T47D (cell line): ENCODE measurements at regions not wholly inside any gene's neighbourhood (a gene's known extent, or its start where the extent isn't known, plus 50 kb on each side); places are given as distances from the start of the nearest gene placed in this dataset.

Experiments used
- DNase-seq, 2 experiments: peaks; one replicate each; pipeline versions ENCODE4 v3.0.0 to v3.0.0-alpha.2; 2011 to 2012; ENCODE audit warnings: low read depth in 1 of 2, low spot score in 1 of 2
- JUND ChIP-seq: IDR thresholded peaks from 2 replicates; pipeline ENCODE4 v1.6.1; 2012; ENCODE audit warnings: low read depth
- in situ Hi-C: cut with HindIII; loops from 2 replicates; pipeline ENCODE4 v1.10.0; 2016; ENCODE audit warnings: low sequenced_read_pairs, low pct_unique_long_range_greater_than_20kb

DNA sequence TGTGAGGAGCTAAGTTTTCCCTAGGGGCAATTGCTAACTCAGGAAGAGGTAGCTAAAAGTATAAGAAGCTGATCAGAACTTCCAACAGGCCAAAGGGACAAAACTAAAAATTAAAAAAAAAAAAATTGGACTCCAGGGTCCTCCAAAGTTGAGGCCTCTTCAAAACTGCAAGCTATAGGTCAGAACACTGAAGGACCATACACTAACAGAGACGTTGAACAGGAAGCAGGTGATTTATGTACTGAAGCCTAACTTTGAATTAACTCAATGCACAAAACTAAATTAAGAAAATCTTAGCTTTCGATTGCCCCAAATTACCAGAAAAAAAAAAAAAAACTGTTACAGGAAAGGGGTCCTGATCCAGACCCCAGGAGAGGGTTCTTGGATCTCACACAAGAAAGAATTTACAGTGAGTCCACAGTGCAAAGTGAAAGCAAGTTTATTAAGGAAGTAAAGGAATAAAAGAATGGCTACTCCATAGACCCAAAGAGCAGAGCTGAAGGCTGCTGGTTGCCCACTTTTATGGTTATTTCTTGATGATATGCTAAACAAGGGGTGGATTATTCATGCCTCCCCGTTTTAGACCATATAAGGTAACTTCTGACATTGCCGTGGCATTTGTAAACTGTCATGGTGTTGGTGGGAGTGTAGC is 442.8 kb upstream of the NECTIN3 start:
- in situ Hi-C loops: no loop called here
- no peak for DNase-seq
- TF ChIP-seq JUND: no peak

DNA sequence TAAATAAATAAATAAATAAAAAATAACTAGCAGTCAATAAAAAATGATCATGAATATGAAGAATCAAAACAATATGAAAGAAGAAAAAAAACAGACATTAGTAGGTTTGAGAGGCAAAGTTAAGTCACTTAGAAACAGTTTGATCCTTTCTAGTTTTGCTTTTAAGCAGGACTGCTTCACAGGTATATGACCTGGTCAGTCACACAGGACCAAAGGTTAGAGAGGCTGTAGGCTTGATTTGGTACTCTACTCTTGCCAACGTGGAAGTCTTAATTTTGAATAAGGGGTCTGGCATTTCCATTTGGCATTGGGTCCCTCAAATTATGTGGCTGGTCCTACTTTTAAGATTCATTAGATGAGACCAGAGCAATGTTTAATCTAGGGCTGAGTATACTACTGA is 441.7 kb upstream of the NECTIN3 start:
- DNase-seq: no peak
- in situ Hi-C loops: no loop called here

DNA sequence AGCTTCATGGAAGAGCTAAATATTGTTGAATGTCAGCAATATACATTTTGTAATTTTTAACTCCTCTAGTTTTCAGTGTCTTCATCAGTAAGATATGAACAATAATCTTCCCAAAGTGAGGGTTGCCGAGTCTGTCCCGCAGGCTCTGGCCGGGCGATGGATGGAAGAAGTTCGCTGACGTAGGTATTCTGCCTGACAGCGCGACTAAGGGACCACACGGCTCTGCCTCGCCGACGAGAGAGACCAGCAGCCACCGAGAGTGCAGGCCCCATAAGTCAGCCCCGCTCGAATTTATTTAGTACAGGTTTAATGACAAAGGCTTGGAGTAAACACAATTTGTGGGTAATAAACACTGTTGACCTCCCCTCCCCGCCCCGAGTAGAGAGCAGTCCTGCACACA is 427.4 kb upstream of the NECTIN3 start:
- no peak for DNase-seq
- TF ChIP-seq JUND: no peak
- in situ Hi-C loops: no loop called here

More for the DNA sequence above, 441.7 kb upstream of the NECTIN3 start:
- no peak for TF ChIP-seq JUND

DNA sequence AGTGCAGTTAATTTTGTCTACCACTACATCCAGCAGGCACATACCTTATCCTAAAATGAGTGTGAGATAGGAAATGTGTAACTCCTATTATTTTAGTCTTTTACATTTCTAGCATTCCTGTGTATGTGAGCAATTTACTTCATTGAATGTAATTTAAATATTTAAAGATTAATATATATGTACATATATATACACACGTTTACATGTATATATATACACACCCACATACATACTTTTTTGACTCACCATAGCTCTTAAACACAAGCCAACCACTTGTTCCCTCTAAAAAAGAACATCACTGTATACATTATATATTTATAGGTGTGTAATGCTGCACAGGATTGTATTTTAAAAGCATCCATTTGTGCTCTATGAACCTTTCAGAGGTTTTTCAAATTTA is 425.6 kb upstream of the NECTIN3 start:
- DNase-seq: no peak
- TF ChIP-seq JUND: no peak
- in situ Hi-C loops: no loop called here

DNA sequence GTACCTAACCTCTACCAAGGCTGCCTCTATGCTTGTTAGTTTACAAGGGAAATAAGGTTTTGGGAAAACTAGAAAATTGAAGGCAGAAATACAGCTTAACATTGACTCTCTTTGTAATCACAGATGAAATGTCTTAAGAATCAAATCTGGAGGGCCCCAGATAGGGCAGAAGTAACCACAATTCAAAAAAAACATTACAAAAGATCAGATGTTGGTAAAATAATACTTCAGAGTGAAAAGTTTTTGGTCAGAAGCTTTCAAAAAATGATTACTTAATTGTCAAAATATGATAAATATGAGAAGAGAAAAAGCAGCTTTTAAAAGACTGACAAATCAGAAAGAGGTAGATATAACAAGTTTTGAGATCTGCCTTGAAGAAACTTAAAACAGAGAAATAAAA is 425.1 kb upstream of the NECTIN3 start:
- in situ Hi-C loops: no loop called here

GRCh38 chr3:110647586-110647985 is 424.0 kb upstream of the NECTIN3 start:
- no peak for TF ChIP-seq JUND
- in situ Hi-C loops: no loop called here
- DNase-seq: no peak

More for the DNA sequence above, 425.1 kb upstream of the NECTIN3 start:
- no peak for TF ChIP-seq JUND
- no peak for DNase-seq

GRCh38 chr3:110650741-110651140 is 420.9 kb upstream of the NECTIN3 start:
- TF ChIP-seq JUND: no peak
- no peak for DNase-seq
- in situ Hi-C loops: no loop called here

GRCh38 chr3:110654843-110655502 is 416.6 kb upstream of the NECTIN3 start:
- no peak for TF ChIP-seq JUND
- in situ Hi-C loops: no loop called here
- no peak for DNase-seq

DNA sequence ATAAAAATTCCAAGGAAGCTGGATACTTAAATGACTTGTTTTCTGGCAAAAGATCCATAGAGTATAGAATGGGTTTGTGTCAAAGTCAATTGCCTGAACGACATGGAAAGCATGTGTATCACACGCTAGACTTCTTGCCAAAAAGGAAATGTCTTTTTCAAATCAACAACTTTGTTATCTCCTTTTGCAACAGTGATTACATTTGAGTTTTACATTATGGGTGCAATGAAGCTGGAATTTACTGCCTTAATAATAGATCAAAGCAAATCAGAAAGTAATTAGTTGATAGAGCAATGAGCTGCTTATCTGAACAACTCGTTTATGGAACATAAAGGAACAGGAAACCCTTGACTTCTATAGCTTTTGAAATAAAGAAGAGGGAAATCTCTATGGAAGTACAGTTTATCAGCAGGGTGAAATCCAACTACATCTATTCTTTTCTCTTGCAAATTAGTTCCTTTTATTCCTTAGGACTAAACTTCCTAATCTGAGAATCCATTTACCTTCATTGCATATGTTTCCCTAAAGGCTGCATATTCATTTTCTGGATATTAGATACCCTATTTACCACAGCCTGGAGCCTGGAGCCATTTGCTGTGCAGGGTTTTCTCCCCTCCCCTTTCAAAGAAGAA is 415.1 kb upstream of the NECTIN3 start:
- TF ChIP-seq JUND: no peak
- no peak for DNase-seq
- in situ Hi-C loops: no loop called here

- in situ Hi-C loops: no loop called here
- no peak for DNase-seq
- no peak for TF ChIP-seq JUND
These were observed 407.5 kb upstream of the NECTIN3 start for GRCh38 chr3:110664148-110664547.

DNA sequence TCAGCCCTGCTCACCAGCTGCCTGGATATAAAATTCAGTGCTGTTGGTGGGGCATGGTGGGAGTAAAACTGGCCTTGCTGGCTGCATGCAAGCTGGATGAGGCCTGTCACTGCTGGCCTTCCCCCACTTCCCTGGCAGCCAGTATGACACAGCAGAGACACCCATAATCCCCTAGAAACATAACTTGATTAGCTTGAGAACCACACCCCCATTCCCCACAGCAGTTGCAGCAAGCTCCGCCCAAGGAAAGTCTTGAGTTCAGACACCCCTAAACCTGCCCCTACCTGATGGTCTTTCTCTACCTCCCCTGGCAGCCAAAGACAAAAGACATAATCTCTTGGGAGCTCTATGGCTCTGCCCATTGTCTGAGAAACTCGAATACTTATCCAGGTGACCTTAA is 405.1 kb upstream of the NECTIN3 start:
- no peak for TF ChIP-seq JUND
- in situ Hi-C loops: no loop called here
- DNase-seq: no peak

DNA sequence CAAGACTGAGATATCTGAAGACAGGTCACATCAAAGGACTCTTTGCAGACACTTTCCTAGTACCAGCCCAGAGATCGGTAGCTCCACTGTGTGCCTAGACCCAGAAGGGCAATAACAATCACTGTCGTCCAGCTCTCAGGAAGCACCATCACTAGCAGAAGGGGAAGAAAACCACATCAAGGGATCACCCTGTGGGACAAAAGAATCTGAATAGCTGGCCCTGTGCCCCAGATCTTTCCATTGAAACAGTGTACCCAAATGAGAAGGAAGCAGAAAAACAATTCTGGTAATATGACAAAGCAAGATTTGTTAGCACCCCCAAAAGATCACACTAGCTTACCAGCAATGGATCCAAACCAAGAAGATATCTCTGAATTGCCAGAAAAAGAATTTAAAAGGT is 404.4 kb upstream of the NECTIN3 start:
- no peak for DNase-seq
- in situ Hi-C loops: no loop called here
- no peak for TF ChIP-seq JUND

DNA sequence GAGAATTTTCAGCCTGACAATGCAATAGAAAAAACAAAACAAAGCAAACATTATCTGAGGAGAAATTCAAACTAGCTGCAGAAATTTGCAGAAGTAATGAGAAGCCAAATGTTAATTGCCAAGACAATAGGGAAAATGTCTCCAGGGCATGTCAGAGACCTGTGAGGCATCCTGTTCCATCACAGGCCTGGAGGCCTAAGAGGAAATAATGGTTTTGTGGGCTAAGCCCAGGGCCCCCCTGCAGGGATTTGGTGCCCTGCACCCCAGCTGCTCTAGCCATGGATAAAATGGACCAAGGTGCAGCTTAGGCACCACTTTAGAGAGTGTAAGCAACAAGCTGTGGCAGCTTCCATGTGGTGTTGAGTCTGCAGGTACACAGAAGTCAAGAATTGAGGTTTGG is 401.2 kb upstream of the NECTIN3 start:
- in situ Hi-C loops: no loop called here

More for the DNA sequence above, 401.2 kb upstream of the NECTIN3 start:
- no peak for DNase-seq
- no peak for TF ChIP-seq JUND
